PC-9 (cell line): ENCODE measurements at regions not wholly inside any gene's neighbourhood (a gene's known extent, or its start where the extent isn't known, plus 50 kb on each side); places are given as distances from the start of the nearest gene placed in this dataset.

Experiments used
- BruUV-seq: library from RNA; stranded (reverse); fragments of 400-500 nt; replicated peaks from 2 replicates; lab custom pipeline; 2021; lab: Mats Ljungman, UMichigan
- CTCF ChIA-PET: fragments of 300-600 bp; sonication (Branson Sonifier 250); formaldehyde crosslinking; loops from one replicate; lab custom pipeline; 2022; ENCODE audit warnings: antibody characterized with exemption; lab: Charles Lee
- POLR2A ChIA-PET: fragments of 300-600 bp; sonication (Branson Sonifier 250); formaldehyde crosslinking; loops from one replicate; lab custom pipeline; 2022; ENCODE audit warnings: antibody characterized with exemption; ENCODE audit not compliant: unreplicated experiment; lab: Charles Lee
- DNase-seq, 2 experiments: peaks; one replicate each; pipeline versions ENCODE4 v3.0.0 to v3.0.0-alpha.2; 2015 to 2022; ENCODE audit warnings: mixed read lengths in 1 of 2
- H2AFZ ChIP-seq: fragments of 200-600 bp; sonication (generic); 2 replicates; pipeline ENCODE4 v1.8.1; 2017; ENCODE audit warnings: antibody characterized with exemption
- H3F3A ChIP-seq: fragments of 200-600 bp; sonication (generic); 2 replicates; pipeline ENCODE4 v1.8.1; 2017; ENCODE audit warnings: antibody characterized with exemption, mild to moderate bottlenecking, low read depth; ENCODE audit not compliant: insufficient read depth
- H3K27ac ChIP-seq: fragments of 200-600 bp; sonication (generic); 2 replicates; pipeline ENCODE4 v1.6.1; 2016; ENCODE audit warnings: mixed run types
- H3K27me3 ChIP-seq: fragments of 200-600 bp; sonication (generic); 2 replicates; pipeline ENCODE4 v1.6.1; 2016; ENCODE audit warnings: low read depth, mixed run types; ENCODE audit not compliant: insufficient read depth
- H3K36me3 ChIP-seq: fragments of 200-600 bp; sonication (generic); 2 replicates; pipeline ENCODE4 v1.6.1; 2016; ENCODE audit warnings: low read depth, mixed run types
- H3K4me1 ChIP-seq: fragments of 200-600 bp; sonication (generic); replicated peaks from 2 replicates; pipeline ENCODE4 v1.6.1; 2016; ENCODE audit warnings: mixed run types; ENCODE audit not compliant: insufficient read depth
- H3K4me2 ChIP-seq: fragments of 200-600 bp; sonication (generic); 2 replicates; pipeline ENCODE4 v1.6.1; 2017; ENCODE audit warnings: mixed run types
- H3K4me3 ChIP-seq: fragments of 200-600 bp; sonication (generic); 2 replicates; pipeline ENCODE4 v1.6.1; 2016; ENCODE audit warnings: mixed run types
- H3K79me2 ChIP-seq: fragments of 200-600 bp; sonication (generic); 2 replicates; pipeline ENCODE4 v1.6.1; 2017; ENCODE audit warnings: low read depth, mixed run types
- H3K9me2 ChIP-seq: fragments of 200-600 bp; sonication (generic); 2 replicates; pipeline ENCODE4 v1.8.1; 2017; ENCODE audit warnings: mild to moderate bottlenecking; ENCODE audit not compliant: insufficient read depth
- H3K9me3 ChIP-seq: fragments of 200-600 bp; sonication (generic); 2 replicates; pipeline ENCODE4 v1.8.1; 2016; ENCODE audit warnings: low read depth; ENCODE audit not compliant: insufficient read depth
- H4K20me1 ChIP-seq: fragments of 200-600 bp; sonication (generic); 2 replicates; pipeline ENCODE4 v1.8.1; 2017; ENCODE audit not compliant: insufficient read depth
- CTCF ChIP-seq: fragments of 200-600 bp; sonication (generic); conservative IDR thresholded peaks from 2 replicates; pipeline ENCODE4 v1.6.1; 2017; ENCODE audit warnings: mixed run types, antibody characterized with exemption, mild to moderate bottlenecking, moderate library complexity
- EZH2 ChIP-seq: fragments of 200-600 bp; sonication (generic); IDR thresholded peaks from 2 replicates; pipeline ENCODE4 v1.8.0; 2017; ENCODE audit warnings: antibody characterized with exemption, low read depth
- intact Hi-C: fragments of 100-400 bp; cut with micrococcal nuclease; formaldehyde crosslinking; loops from one replicate; pipeline ENCODE4 v1.10.0; 2022; ENCODE audit not compliant: unreplicated experiment

GRCh38 chr20:63133481-63134091, 82.3 kb downstream of the YTHDF1 start:
- POLR2A ChIA-PET: no interaction called here
- Histone ChIP-seq H2AFZ (no peak overlapping the region), H3K27ac (no peak overlapping the region), H3K4me1 (no peaks in the 10 kb centered on the region), H3F3A (no peaks in the 10 kb centered on the region), H3K4me2 (no peak overlapping the region), H3K9me3 (no peaks in the 10 kb centered on the region), H3K27me3 (peaks cover 84% of the 10 kb centered on the region), H3K9me2 (no peaks in the 10 kb centered on the region), H3K79me2 (no peaks in the 10 kb centered on the region), H4K20me1 (no peaks in the 10 kb centered on the region), H3K36me3 (no peaks in the 10 kb centered on the region), H3K4me3 (no peak overlapping the region)
- BruUV-seq: no TSS peak
- no peak for TF ChIP-seq CTCF
- TF ChIP-seq EZH2: no peak
- DNase-seq: no peak
- intact Hi-C loops: no loop called here
- CTCF ChIA-PET: no interaction called here

GRCh38 chr20:63132715-63133471, 83.0 kb downstream of the YTHDF1 start:
- H3K4me3 ChIP-seq: no peak overlapping the region
- POLR2A ChIA-PET: no interaction called here
- no TSS peak for BruUV-seq

DNA sequence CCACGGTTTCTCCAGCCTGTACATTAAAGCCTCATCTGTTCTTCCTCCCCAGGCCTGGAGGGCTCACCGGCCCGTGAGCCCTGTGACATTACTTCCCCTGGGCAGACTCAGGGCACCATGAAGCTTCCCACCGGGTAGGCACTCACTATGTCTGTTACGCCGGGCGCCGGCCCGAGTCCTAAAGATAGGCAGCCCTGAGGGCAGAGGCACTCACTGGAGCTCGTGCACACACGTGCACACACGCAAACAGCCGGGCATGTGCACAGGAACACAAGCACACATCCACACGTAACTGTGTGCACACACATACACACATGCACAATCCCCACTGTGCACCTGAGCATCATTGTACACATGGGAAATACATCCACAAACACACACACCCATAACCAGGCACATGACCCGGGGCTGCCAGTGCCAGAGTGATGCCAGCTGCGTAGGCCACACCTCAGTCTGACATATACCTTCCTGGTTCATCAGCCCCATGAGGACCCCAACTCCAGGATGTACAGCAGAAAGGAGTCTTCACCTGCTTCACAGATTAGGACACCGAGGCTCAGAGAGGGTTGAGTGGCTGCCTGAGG, 83.7 kb downstream of the YTHDF1 start:
- no peak overlapping the region for H3K4me2 ChIP-seq
- ChIA-PET POLR2A (no interaction called here), CTCF (no interaction called here)
- no peak for TF ChIP-seq EZH2
- no peak for TF ChIP-seq CTCF
- H3K79me2 ChIP-seq: no peaks in the 10 kb centered on the region
- H3F3A ChIP-seq: no peaks in the 10 kb centered on the region
- no peak overlapping the region for H2AFZ ChIP-seq
- no peak overlapping the region for H3K4me3 ChIP-seq
- DNase-seq: no peak
- no peaks in the 10 kb centered on the region for H3K36me3 ChIP-seq
- peaks cover 84% of the 10 kb centered on the region for H3K27me3 ChIP-seq
- intact Hi-C loops: no loop called here
- no peaks in the 10 kb centered on the region for H3K9me2 ChIP-seq
- no TSS peak for BruUV-seq
- no peaks in the 10 kb centered on the region for H3K4me1 ChIP-seq
- no peak overlapping the region for H3K27ac ChIP-seq
- no peaks in the 10 kb centered on the region for H3K9me3 ChIP-seq
- no peaks in the 10 kb centered on the region for H4K20me1 ChIP-seq

More at GRCh38 chr20:63132715-63133471, 83.0 kb downstream of the YTHDF1 start:
- H3K9me2 ChIP-seq: no peaks in the 10 kb centered on the region
- no peak overlapping the region for H2AFZ ChIP-seq
- DNase-seq: no peak
- no peaks in the 10 kb centered on the region for H3K4me1 ChIP-seq
- H3K27me3 ChIP-seq: peaks cover 84% of the 10 kb centered on the region
- H4K20me1 ChIP-seq: no peaks in the 10 kb centered on the region
- CTCF ChIA-PET: no interaction called here
- intact Hi-C loops: no loop called here
- TF ChIP-seq EZH2: no peak
- no peak for TF ChIP-seq CTCF
- no peaks in the 10 kb centered on the region for H3K36me3 ChIP-seq
- H3K27ac ChIP-seq: no peak overlapping the region
- no peak overlapping the region for H3K4me2 ChIP-seq
- H3F3A ChIP-seq: no peaks in the 10 kb centered on the region
- no peaks in the 10 kb centered on the region for H3K9me3 ChIP-seq
- H3K79me2 ChIP-seq: no peaks in the 10 kb centered on the region
